ENCODE measurements at regions not wholly inside any gene's neighbourhood (a gene's known extent, or its start where the extent isn't known, plus 50 kb on each side); places are given as distances from the start of the nearest gene placed in this dataset.

- Histone ChIP-seq H3K27ac (no peak overlapping the region), H3K9me3 (no peaks in the 10 kb centered on the region), H3K36me3 (no peaks in the 10 kb centered on the region), H3K27me3 (no peaks in the 10 kb centered on the region), H3K4me1 (no peaks in the 10 kb centered on the region), H3K4me3 (no peak overlapping the region)
- TF ChIP-seq POLR2A (IDR thresholded peaks at IDR 0.05) = no peak
- TF ChIP-seq, protein P1, sequence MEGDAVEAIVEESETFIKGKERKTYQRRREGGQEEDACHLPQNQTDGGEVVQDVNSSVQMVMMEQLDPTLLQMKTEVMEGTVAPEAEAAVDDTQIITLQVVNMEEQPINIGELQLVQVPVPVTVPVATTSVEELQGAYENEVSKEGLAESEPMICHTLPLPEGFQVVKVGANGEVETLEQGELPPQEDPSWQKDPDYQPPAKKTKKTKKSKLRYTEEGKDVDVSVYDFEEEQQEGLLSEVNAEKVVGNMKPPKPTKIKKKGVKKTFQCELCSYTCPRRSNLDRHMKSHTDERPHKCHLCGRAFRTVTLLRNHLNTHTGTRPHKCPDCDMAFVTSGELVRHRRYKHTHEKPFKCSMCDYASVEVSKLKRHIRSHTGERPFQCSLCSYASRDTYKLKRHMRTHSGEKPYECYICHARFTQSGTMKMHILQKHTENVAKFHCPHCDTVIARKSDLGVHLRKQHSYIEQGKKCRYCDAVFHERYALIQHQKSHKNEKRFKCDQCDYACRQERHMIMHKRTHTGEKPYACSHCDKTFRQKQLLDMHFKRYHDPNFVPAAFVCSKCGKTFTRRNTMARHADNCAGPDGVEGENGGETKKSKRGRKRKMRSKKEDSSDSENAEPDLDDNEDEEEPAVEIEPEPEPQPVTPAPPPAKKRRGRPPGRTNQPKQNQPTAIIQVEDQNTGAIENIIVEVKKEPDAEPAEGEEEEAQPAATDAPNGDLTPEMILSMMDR (IDR thresholded peaks at IDR 0.05) = no peak
- DNase-seq = no peak
Observed at GRCh38 chr2:128550801-128551416, 232.2 kb upstream of the HS6ST1 start.

- TF ChIP-seq POLR2A (IDR thresholded peaks at IDR 0.05) = no peak
- TF ChIP-seq, protein P1 (IDR thresholded peaks at IDR 0.05) = no peak
- peak in 1 of 3 donors; percentile 24 for DNase-seq
- Histone ChIP-seq H3K9me3 (no peaks in the 10 kb centered on the region), H3K27me3 (no peaks in the 10 kb centered on the region), H3K27ac (no peak overlapping the region), H3K36me3 (no peaks in the 10 kb centered on the region), H3K4me1 (no peaks in the 10 kb centered on the region), H3K4me3 (no peak overlapping the region)
Observed at GRCh38 chr2:128551435-128551834, 232.8 kb upstream of the HS6ST1 start.

DNA sequence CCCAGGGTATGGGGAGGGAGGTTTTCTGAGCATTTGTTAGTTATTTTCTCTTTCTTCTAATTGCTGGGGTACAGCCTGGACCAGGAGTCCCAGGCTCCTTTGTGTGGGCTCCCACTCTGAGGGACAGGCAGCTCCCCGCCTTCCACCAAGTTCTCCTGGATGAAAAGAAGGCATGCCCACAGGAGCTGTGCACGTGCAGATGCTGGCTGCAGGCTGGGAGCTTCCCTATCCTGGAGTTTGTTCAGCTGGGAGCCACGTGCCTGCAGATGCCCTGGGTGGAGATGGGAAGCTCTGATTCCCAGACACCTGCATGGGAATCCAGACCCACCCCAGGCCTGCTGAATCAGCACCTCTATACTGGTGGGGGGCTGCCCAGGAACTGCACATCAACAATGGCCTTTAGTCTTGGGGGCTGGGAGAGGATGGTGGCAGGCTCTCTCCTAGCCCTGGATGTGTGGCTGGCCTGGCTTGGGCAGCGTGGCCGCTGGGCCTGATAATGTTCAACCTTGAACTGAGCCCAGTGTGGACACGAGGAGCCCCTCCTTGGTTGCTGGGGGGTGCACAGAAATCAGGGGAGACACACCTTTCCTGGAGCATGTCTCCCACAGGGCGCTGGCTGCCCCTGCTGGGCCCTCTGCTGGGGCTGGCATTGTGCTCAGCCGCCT lies 233.6 kb upstream of the HS6ST1 start:
- TF ChIP-seq, protein P1 (IDR thresholded peaks at IDR 0.05) = no peak
- TF ChIP-seq POLR2A (IDR thresholded peaks at IDR 0.05) = no peak
- Histone ChIP-seq H3K4me3 (no peak overlapping the region), H3K27ac (no peak overlapping the region), H3K9me3 (no peaks in the 10 kb centered on the region), H3K4me1 (no peaks in the 10 kb centered on the region), H3K27me3 (no peaks in the 10 kb centered on the region), H3K36me3 (no peaks in the 10 kb centered on the region)
- DNase-seq = no peak

- no peaks in the 10 kb centered on the region for H3K36me3 ChIP-seq
- no peak for TF ChIP-seq POLR2A (IDR thresholded peaks at IDR 0.05)
- TF ChIP-seq, protein P1 (IDR thresholded peaks at IDR 0.05) = no peak
- no peaks in the 10 kb centered on the region for H3K4me1 ChIP-seq
- no peak overlapping the region for H3K4me3 ChIP-seq
- no peaks in the 10 kb centered on the region for H3K9me3 ChIP-seq
- no peak for DNase-seq
- H3K27me3 ChIP-seq = no peaks in the 10 kb centered on the region
- no peak overlapping the region for H3K27ac ChIP-seq
Observed at GRCh38 chr2:128552806-128553551, 234.3 kb upstream of the HS6ST1 start.

DNA sequence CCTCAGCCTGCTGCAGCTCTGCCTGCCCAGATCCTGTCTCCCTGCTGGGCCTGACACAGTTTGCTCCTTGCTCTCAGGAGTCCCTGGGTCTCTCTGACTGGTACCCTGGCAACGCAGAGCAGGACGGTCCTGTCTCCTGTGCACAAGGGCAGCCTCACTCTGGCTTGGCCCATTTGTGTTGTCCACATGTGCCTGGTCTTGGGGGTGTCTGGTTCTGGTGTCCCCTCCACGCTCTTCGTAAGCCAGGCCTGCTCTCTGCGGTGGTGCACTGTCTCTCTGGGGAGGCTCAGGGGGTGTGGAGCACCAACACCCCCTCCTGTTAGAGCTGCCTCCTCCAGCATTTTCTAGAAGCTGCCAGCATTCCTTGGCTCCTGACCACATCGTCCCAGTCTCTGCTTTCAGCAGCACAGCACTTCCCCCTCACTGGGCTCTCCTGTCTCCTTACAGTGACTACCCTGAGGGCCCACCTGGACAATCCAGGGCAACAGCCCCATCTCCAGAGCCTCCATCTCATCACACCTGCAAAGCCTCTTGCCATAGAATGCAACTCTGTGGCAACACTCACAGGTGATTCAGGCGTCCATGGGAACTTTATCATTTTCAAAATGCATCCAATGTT lies 235.6 kb upstream of the HS6ST1 start:
- no peaks in the 10 kb centered on the region for H3K27me3 ChIP-seq
- H3K4me3 ChIP-seq = no peak overlapping the region
- no peak overlapping the region for H3K27ac ChIP-seq
- H3K36me3 ChIP-seq = no peaks in the 10 kb centered on the region
- TF ChIP-seq POLR2A (IDR thresholded peaks at IDR 0.05) = no peak
- no peaks in the 10 kb centered on the region for H3K4me1 ChIP-seq
- H3K9me3 ChIP-seq = no peaks in the 10 kb centered on the region
- no peak for DNase-seq

GRCh38 chr2:128555433-128555832 lies 236.8 kb upstream of the HS6ST1 start:
- no peak for TF ChIP-seq POLR2A (IDR thresholded peaks at IDR 0.05)
- TF ChIP-seq, protein P1 (IDR thresholded peaks at IDR 0.05) = no peak
- no peaks in the 10 kb centered on the region for H3K36me3 ChIP-seq
- no peaks in the 10 kb centered on the region for H3K27me3 ChIP-seq
- H3K27ac ChIP-seq = no peak overlapping the region
- H3K4me3 ChIP-seq = no peak overlapping the region
- no peak for DNase-seq
- H3K9me3 ChIP-seq = no peaks in the 10 kb centered on the region
- H3K4me1 ChIP-seq = no peaks in the 10 kb centered on the region

Data from Peyer's patch (tissue), 4 donors.